GM06990 (cell line): ENCODE measurements at regions not wholly inside any gene's neighbourhood (a gene's known extent, or its start where the extent isn't known, plus 50 kb on each side); places are given as distances from the start of the nearest gene placed in this dataset.

Experiments
- DNase-seq: peaks from one replicate; pipeline ENCODE4 v3.0.0-alpha.2; 2011; ENCODE audit not compliant: insufficient read length; ENCODE audit errors: extremely low read depth
- H3K27me3 ChIP-seq: replicated peaks from 2 replicates; pipeline ENCODE4 v1.6.0; 2011; ENCODE audit warnings: low read length; ENCODE audit not compliant: control insufficient read depth, insufficient read depth
- H3K36me3 ChIP-seq: 2 replicates; pipeline ENCODE4 v1.5.1; 2011; ENCODE audit warnings: low read length; ENCODE audit not compliant: control insufficient read depth, insufficient read depth
- H3K4me3 ChIP-seq: replicated peaks from 2 replicates; pipeline ENCODE4 v1.5.1; 2011; ENCODE audit warnings: low read depth, mild to moderate bottlenecking, control low read depth, low read length
- TF ChIP-seq, protein P1 (sequence below): IDR thresholded peaks from 2 replicates; pipeline ENCODE4 v1.5.1; 2011; ENCODE audit warnings: low read length, control low read depth, mild to moderate bottlenecking, inconsistent platforms; ENCODE audit not compliant: insufficient read depth, poor library complexity, severe bottlenecking

DNA sequence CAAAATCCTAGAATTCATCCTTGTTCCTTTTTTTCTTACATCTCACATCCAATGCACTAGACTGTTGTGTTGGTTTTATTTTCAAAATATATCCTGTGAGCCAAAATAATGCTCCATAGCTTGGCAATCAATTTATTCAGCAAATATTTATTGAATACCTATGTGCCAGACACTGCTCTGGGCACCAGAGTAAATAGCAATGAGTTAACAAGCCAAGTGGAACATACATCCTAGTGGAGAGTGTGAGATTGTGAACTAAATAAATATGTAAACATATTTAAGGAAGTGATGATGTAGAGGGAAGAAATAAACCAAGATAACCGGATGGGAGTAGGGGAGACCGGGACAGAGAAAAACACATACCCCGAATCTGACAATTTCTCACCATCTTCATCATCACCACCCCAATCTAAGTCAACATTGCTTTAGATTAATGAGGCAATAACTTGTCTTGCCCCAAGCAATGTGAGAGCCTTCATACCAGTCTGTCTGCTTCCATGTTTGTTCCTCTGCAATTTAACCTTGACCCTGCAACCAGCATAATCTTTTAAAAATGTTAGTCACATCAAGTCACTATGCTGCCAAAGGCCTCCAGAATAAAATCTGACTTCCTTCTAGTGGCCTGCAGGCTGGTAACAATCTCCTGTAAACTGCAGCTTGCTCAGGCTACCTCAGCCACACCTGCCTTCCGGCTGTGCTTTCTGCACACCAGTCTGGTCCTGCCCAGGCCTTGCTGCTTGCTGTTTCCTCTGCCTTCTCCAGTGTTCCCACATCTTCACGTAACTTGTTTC is 199.2 kb downstream of the DLEU7 start:
- H3K27me3 ChIP-seq: no peaks in the 10 kb centered on the region
- TF ChIP-seq, protein P1, sequence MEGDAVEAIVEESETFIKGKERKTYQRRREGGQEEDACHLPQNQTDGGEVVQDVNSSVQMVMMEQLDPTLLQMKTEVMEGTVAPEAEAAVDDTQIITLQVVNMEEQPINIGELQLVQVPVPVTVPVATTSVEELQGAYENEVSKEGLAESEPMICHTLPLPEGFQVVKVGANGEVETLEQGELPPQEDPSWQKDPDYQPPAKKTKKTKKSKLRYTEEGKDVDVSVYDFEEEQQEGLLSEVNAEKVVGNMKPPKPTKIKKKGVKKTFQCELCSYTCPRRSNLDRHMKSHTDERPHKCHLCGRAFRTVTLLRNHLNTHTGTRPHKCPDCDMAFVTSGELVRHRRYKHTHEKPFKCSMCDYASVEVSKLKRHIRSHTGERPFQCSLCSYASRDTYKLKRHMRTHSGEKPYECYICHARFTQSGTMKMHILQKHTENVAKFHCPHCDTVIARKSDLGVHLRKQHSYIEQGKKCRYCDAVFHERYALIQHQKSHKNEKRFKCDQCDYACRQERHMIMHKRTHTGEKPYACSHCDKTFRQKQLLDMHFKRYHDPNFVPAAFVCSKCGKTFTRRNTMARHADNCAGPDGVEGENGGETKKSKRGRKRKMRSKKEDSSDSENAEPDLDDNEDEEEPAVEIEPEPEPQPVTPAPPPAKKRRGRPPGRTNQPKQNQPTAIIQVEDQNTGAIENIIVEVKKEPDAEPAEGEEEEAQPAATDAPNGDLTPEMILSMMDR: no peak
- H3K36me3 ChIP-seq: no peaks in the 10 kb centered on the region
- DNase-seq: no peak
- H3K4me3 ChIP-seq: no peak overlapping the region

DNA sequence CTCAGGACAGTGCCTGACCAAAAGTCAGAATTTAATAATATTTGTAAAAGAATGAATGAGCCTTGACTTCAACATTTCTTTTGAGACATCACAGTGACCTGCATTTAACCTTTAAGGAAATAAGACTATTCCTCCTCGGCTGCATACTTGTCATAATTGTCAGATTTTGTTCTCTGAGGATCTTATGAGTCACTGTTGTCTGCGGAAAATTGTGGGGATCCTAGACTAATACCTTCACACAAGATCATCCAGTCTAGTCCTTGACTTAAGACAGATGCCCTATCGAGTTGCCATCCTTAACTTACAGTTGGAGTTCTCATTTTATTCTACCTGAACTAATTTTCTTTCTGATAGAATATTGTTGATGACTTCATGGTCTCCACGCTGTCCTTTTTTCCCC is 198.4 kb downstream of the DLEU7 start:
- H3K36me3 ChIP-seq: no peaks in the 10 kb centered on the region
- H3K27me3 ChIP-seq: no peaks in the 10 kb centered on the region
- TF ChIP-seq, protein P1: no peak
- no peak for DNase-seq
- no peak overlapping the region for H3K4me3 ChIP-seq

DNA sequence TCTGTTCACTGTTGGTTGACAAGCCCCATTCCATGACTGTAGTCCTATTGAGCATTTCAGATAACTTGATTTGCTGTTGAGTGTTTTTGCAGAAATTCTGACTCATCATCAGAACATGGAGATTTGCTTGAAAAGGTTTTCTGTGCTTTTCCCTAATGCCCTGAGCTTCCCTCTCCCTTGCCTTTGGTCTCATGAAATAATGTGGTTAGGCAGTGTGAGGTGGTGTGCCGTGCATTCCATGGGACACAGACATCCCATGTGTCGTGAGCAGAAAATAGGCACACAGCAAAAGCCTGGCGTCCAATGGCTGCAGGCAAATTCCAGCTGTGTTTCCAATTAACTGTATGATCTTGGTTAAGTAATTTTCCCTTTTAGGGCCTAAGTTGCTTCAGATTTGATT is 197.4 kb downstream of the DLEU7 start:
- Histone ChIP-seq H3K27me3 (no peaks in the 10 kb centered on the region), H3K36me3 (no peaks in the 10 kb centered on the region), H3K4me3 (no peak overlapping the region)
- no peak for DNase-seq
- TF ChIP-seq, protein P1: no peak

DNA sequence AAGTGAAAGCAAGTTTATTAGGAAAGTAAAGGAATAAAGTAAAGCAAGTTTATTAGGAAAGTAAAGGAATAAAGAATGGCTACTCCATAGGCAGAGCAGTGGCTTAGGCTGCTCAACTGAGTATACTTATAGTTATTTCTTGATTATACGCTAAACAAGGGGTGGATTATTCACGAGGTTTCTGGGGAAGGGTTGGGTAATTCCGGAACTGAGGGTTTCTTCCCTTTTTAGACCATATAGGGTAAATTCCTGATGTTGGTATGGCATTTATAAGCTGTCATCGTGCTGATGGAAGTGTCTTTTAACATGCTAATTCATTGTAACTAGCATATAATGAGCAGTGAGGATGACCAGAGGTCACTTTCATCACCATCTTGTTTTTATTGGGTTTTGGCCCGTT is 194.3 kb downstream of the DLEU7 start:
- no peaks in the 10 kb centered on the region for H3K27me3 ChIP-seq
- TF ChIP-seq, protein P1: no peak
- H3K4me3 ChIP-seq: no peak overlapping the region
- no peaks in the 10 kb centered on the region for H3K36me3 ChIP-seq
- no peak for DNase-seq

DNA sequence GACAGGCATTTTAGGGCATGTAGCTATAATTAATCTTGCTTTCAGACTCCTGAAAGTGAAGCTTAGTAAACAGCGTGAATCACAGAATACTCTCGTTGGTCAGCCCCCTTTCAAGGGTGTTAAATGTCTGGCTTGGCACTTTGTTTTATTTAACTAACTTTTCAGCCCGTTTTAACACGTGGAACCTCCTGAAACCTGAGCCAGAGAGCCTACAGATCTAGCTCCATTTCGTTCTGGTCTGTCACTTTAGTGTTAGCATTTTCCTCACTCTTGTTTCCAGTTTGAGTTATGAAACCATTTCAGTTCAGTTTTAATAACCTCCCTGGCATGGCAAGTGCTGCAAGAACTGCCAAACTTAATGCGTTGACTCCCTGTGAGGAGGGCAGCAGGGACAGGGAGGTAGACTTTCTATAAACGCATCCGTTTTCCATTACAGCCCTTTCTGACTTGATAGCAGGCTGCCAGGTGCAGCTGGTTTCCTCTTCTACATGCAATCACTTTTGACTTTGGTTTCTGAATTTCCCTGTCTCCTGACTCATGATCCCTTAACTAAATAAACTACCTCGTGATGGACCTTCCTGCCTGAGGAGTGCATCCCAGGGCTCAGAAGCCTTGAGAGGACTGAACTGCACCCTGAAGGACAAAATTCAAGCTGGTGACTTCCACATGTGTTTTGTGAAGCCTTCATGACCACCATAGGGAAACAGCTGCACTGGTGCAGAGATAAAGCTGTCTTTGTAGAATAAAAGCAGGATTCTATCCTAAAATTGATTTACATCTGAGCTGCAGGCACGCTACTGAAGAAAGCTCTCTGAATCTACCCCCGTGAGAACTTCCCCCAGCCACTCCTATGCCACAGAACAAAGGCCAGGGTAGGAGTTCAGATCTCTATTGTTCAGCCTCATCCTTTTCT is 192.6 kb downstream of the DLEU7 start:
- no peak overlapping the region for H3K4me3 ChIP-seq
- no peaks in the 10 kb centered on the region for H3K27me3 ChIP-seq
- TF ChIP-seq, protein P1: no peak
- H3K36me3 ChIP-seq: no peaks in the 10 kb centered on the region
- DNase-seq: no peak
